GM12878 (cell line): ENCODE measurements at regions not wholly inside any gene's neighbourhood (a gene's known extent, or its start where the extent isn't known, plus 50 kb on each side); places are given as distances from the start of the nearest gene placed in this dataset.

Experiments
- ATAC-seq: fragments of 200-7000 bp; cut with Tn5 transposase; 3 replicates; pipeline ENCODE4 v1.9.1; 2020; ENCODE audit warnings: mild to moderate bottlenecking, moderate library complexity
- BruUV-seq: library from RNA; stranded (reverse); fragments of 400-500 nt; replicated peaks from 2 replicates; lab custom pipeline; 2021; lab: Mats Ljungman, UMichigan
- CTCF ChIA-PET: fragments of 300-600 bp; sonication (Branson Sonifier 250); formaldehyde crosslinking; extraction: SDS; loops from one replicate; lab custom pipeline; 2021; ENCODE audit warnings: inconsistent platforms; lab: Yijun Ruan, JAX
- POLR2A ChIA-PET: fragments of 350-600 bp; formaldehyde crosslinking; extraction: SDS; loops from one replicate; lab custom pipeline; 2021; ENCODE audit warnings: inconsistent platforms; lab: Charles Lee
- RAD21 ChIA-PET: fragments of 300-600 bp; sonication (Branson Sonifier 250); formaldehyde crosslinking; loops from one replicate; lab custom pipeline; 2023; ENCODE audit warnings: antibody characterized with exemption; ENCODE audit not compliant: unreplicated experiment; lab: Charles Lee
- SMC1A ChIA-PET: fragments of 300-600 bp; sonication (Branson Sonifier 250); formaldehyde crosslinking; loops from one replicate; lab custom pipeline; 2023; ENCODE audit not compliant: unreplicated experiment, uncharacterized antibody; lab: Charles Lee
- DNase-seq: peaks from one replicate; pipeline ENCODE4 v3.0.0-alpha.2; 2011; ENCODE audit warnings: low read depth, low spot score
- FAIRE-seq: peaks from 3 replicates; lab custom pipeline; 2011; peaks lifted over from hg19 to GRCh38; lab: Jason Lieb, UNC
- H2AFZ ChIP-seq: 2 replicates; pipeline ENCODE4 v1.6.0; 2011; ENCODE audit warnings: low read depth, low read length, control low read depth; ENCODE audit not compliant: control insufficient read depth
- H3K27ac ChIP-seq: 2 replicates; pipeline ENCODE4 v1.5.1; 2011; ENCODE audit warnings: control low read depth; ENCODE audit not compliant: control insufficient read depth, insufficient read depth
- H3K27me3 ChIP-seq, 2 experiments: replicated peaks in 1 of 2; 2 replicates each; pipeline versions ENCODE4 v1.6.0 to v1.6.1; 2011; ENCODE audit warnings: low read length in 1 of 2; ENCODE audit not compliant: control insufficient read depth in 2 of 2, insufficient read depth in 2 of 2
- H3K36me3 ChIP-seq, 2 experiments: 2 replicates each; pipeline ENCODE4 v1.5.1; 2011; ENCODE audit warnings: low read length in 1 of 2; ENCODE audit not compliant: control insufficient read depth in 2 of 2, insufficient read depth in 2 of 2
- H3K4me1 ChIP-seq: 2 replicates; pipeline ENCODE4 v1.6.1; 2011; ENCODE audit warnings: mild to moderate bottlenecking, low read length, moderate library complexity, mixed read lengths; ENCODE audit not compliant: control insufficient read depth, insufficient read depth
- H3K4me2 ChIP-seq: 2 replicates; pipeline ENCODE4 v1.6.0; 2011; ENCODE audit warnings: control low read depth; ENCODE audit not compliant: control insufficient read depth, insufficient read depth
- H3K4me3 ChIP-seq: fragments of 200-600 bp; sonication (generic); 2 replicates; pipeline ENCODE4 v1.5.1; 2016
- H3K79me2 ChIP-seq: 2 replicates; pipeline ENCODE4 v1.6.0; 2011; ENCODE audit warnings: low read length; ENCODE audit not compliant: control insufficient read depth, insufficient read depth
- H3K9ac ChIP-seq: 2 replicates; pipeline ENCODE4 v1.8.0; 2011; ENCODE audit warnings: low read length, control low read depth, mixed read lengths; ENCODE audit not compliant: control insufficient read depth, insufficient read depth
- H3K9me3 ChIP-seq: replicated peaks from 3 replicates; pipeline ENCODE4 v1.5.1; 2011; ENCODE audit warnings: mild to moderate bottlenecking, low read length; ENCODE audit not compliant: control insufficient read depth, insufficient read depth
- H4K20me1 ChIP-seq: 2 replicates; pipeline ENCODE4 v1.6.0; 2011; ENCODE audit not compliant: control insufficient read depth, insufficient read depth
- BACH1 ChIP-seq: fragments of 450-650 bp; IDR thresholded peaks from 2 replicates; pipeline ENCODE4 v1.6.1; 2017; ENCODE audit warnings: mild to moderate bottlenecking, borderline replicate concordance
- BCL11A ChIP-seq: IDR thresholded peaks from 2 replicates; pipeline ENCODE4 v1.6.1; 2011; ENCODE audit warnings: low read depth, low read length
- BRCA1 ChIP-seq: IDR thresholded peaks from 2 replicates; pipeline ENCODE4 v1.6.1; 2011; ENCODE audit warnings: low read depth, low read length, improper control_type of control experiment
- CHD2 ChIP-seq: IDR thresholded peaks from 2 replicates; pipeline ENCODE4 v1.6.1; 2011; ENCODE audit warnings: low read depth, low read length, improper control_type of control experiment, borderline replicate concordance
- ETV6 ChIP-seq, 2 experiments: fragments of 450-650 bp in 1 of 2; IDR thresholded peaks in 1 of 2; conservative IDR thresholded peaks in 1 of 2; 2 replicates each; pipeline ENCODE4 v1.6.1; 2014; ENCODE audit warnings: antibody characterized with exemption in 1 of 2, borderline replicate concordance in 1 of 2, low read depth in 1 of 2, mild to moderate bottlenecking in 1 of 2, moderate library complexity in 1 of 2
- HDAC2 ChIP-seq: fragments of 200-600 bp; sonication (generic); IDR thresholded peaks from 2 replicates; pipeline ENCODE4 v1.6.1; 2017
- KDM1A ChIP-seq: fragments of 200-600 bp; sonication (generic); IDR thresholded peaks from 2 replicates; pipeline ENCODE4 v1.6.1; 2016; ENCODE audit warnings: borderline replicate concordance
- MYC ChIP-seq: IDR thresholded peaks from 2 replicates; pipeline ENCODE4 v1.6.1; 2011; ENCODE audit warnings: mild to moderate bottlenecking, low read length, moderate library complexity, inconsistent platforms; ENCODE audit not compliant: insufficient read depth, insufficient replicate concordance, insufficient read length, severe bottlenecking
- PML ChIP-seq: IDR thresholded peaks from 2 replicates; pipeline ENCODE4 v1.6.1; 2012; ENCODE audit warnings: low read length, inconsistent platforms
- SIN3A ChIP-seq: IDR thresholded peaks from 2 replicates; pipeline ENCODE4 v1.6.1; 2012; ENCODE audit warnings: low read depth, low read length, improper control_type of control experiment
- SMAD1 ChIP-seq: fragments of 450-650 bp; IDR thresholded peaks from 2 replicates; pipeline ENCODE4 v1.6.1; 2018; ENCODE audit warnings: mild to moderate bottlenecking, low read depth; ENCODE audit not compliant: partially characterized antibody
- SREBF1 ChIP-seq: IDR thresholded peaks from 2 replicates; pipeline ENCODE4 v1.6.1; 2012; ENCODE audit warnings: mild to moderate bottlenecking, low read length
- SREBF2 ChIP-seq: IDR thresholded peaks from 2 replicates; pipeline ENCODE4 v1.6.1; 2012; ENCODE audit warnings: mild to moderate bottlenecking, low read length
- TCF7 ChIP-seq: IDR thresholded peaks from 2 replicates; pipeline ENCODE4 v1.6.1; 2014; ENCODE audit warnings: antibody characterized with exemption, borderline replicate concordance
- ZNF274 ChIP-seq: IDR thresholded peaks from one replicate; pipeline ENCODE4 v1.8.0; 2011; ENCODE audit not compliant: insufficient read length, insufficient read depth
- WGBS: methylation state at CpG from one replicate; pipeline ENCODE4 v1.1.6; 2016; ENCODE audit warnings: low lambda C conversion rate; ENCODE audit not compliant: insufficient replicate concordance, insufficient coverage; ENCODE audit errors: missing lambda C conversion rate; 5-methylcytosine and 5-hydroxymethylcytosine counted together
- in situ Hi-C: fragments of 300-500 bp; cut with MboI; formaldehyde crosslinking; loops from 9 replicates; pipeline ENCODE4 v1.14.3; 2018; ENCODE audit warnings: mixed read lengths
- intact Hi-C: fragments of 100-400 bp; cut with micrococcal nuclease; formaldehyde crosslinking; loops from one replicate; pipeline ENCODE4 v1.14.2; 2022; ENCODE audit not compliant: unreplicated experiment

GRCh38 chr10:91149550-91149949, 70.9 kb upstream of the PCGF5 start:
- BruUV-seq: no TSS peak
- POLR2A ChIA-PET: no interaction called here
- DNase-seq (no peak), ATAC-seq (no peak)
- 97% methylated on average over 3 of the region's 3 CpGs for WGBS
- H3K27me3 ChIP-seq: no peaks in the 10 kb centered on the region
- intact Hi-C loops: no loop called here
- no peaks in the 10 kb centered on the region for H3K4me1 ChIP-seq
- no peak overlapping the region for H3K4me2 ChIP-seq
- TF ChIP-seq SREBF1 (no peak), TCF7 (no peak), PML (no peak), SREBF2 (no peak), HDAC2 (no peak)
- TF ChIP-seq, all 136 proteins: peak for 0
- ChIA-PET RAD21 (interaction anchor here (1.0 to 1.5 kb wide), 2 partner anchors 32 to 101 kb away, joined by 3 to 4 read pairs; no protein-coding TSS in a partner anchor), CTCF (interaction anchor here (0.6 to 0.7 kb wide), 2 partner anchors 14 to 240 kb away, joined by 3 read pairs; no protein-coding TSS in a partner anchor), SMC1A (interaction anchor here (1.1 to 1.2 kb wide), 2 partner anchors 8 to 51 kb away, joined by 3 read pairs; no protein-coding TSS in a partner anchor)
- Histone ChIP-seq H3K9ac (no peak overlapping the region), H2AFZ (no peak overlapping the region), H3K36me3 (no peaks in the 10 kb centered on the region), H4K20me1 (no peaks in the 10 kb centered on the region), H3K9me3 (no peaks in the 10 kb centered on the region), H3K4me3 (no peak overlapping the region), H3K79me2 (no peaks in the 10 kb centered on the region), H3K27ac (no peak overlapping the region)
- FAIRE-seq: no peak
- in situ Hi-C loops: no loop called here

DNA sequence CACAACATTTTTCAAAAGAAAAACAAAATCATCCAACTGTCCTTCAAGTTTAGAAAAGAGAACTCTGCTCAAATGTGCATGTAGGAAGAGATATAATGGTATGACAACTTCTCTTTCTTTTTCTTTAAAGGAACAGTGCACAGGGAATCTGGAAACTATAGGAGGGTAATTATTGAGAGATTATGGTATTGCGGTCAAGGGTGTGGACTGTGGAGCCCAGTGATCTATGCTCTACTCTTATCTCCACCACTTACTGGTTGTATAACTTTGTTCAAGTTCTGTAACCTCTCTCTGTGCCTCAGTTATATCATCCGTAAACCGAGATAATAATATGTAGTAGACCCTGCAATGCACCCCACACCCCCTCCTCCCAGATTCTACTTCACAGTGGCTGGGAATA, 69.8 kb upstream of the PCGF5 start:
- FAIRE-seq (no peak), ATAC-seq (no peak), DNase-seq (no peak)
- Histone ChIP-seq H3K4me2 (no peak overlapping the region), H3K36me3 (no peaks in the 10 kb centered on the region), H3K27me3 (no peaks in the 10 kb centered on the region), H4K20me1 (no peaks in the 10 kb centered on the region), H3K79me2 (no peaks in the 10 kb centered on the region), H3K9ac (no peak overlapping the region), H3K4me1 (no peaks in the 10 kb centered on the region), H3K4me3 (no peak overlapping the region), H2AFZ (no peak overlapping the region), H3K9me3 (no peaks in the 10 kb centered on the region), H3K27ac (no peak overlapping the region)
- ChIA-PET POLR2A (no interaction called here), SMC1A (no interaction called here), RAD21 (interaction anchor here (1.5 kb wide), 1 partner anchor 100 kb away, joined by 4 read pairs; no protein-coding TSS in a partner anchor), CTCF (no interaction called here)
- intact Hi-C loops: no loop called here
- 79% methylated on average over 3 of the region's 3 CpGs for WGBS
- BruUV-seq: no TSS peak
- in situ Hi-C loops: no loop called here
- TF ChIP-seq SMAD1 (no peak), CHD2 (no peak), SIN3A (no peak), ETV6 (conservative IDR thresholded peaks at IDR 0.05 in 1 of 2, IDR thresholded peaks at IDR 0.05 in 1 of 2; ENCODE audit: borderline replicate concordance in 1 of 2, low read depth in 1 of 2) (no peak), BACH1 (no peak), SREBF2 (no peak), MYC (no peak), ZNF274 (no peak), BCL11A (no peak), KDM1A (no peak), BRCA1 (no peak)
